ENCODE measurements at regions not wholly inside any gene's neighbourhood (a gene's known extent, or its start where the extent isn't known, plus 50 kb on each side); places are given as distances from the start of the nearest gene placed in this dataset.

- in situ Hi-C loops (cut with HindIII; ENCODE audit: low pct_ligation_motif_present, low pct_unique_long_range_greater_than_20kb, low sequenced_read_pairs) = no loop called here
These were observed 81.3 kb upstream of the TP53I11 start for GRCh38 chr11:45031912-45032519.

GRCh38 chr11:45035413-45035812 is 84.7 kb upstream of the TP53I11 start:
- in situ Hi-C loops (cut with HindIII; ENCODE audit: low pct_ligation_motif_present, low pct_unique_long_range_greater_than_20kb, low sequenced_read_pairs) = no loop called here
- no peak for DNase-seq

More at GRCh38 chr11:45031912-45032519, 81.3 kb upstream of the TP53I11 start:
- no peak for DNase-seq

- DNase-seq = no peak
- in situ Hi-C loops (cut with HindIII; ENCODE audit: low pct_ligation_motif_present, low pct_unique_long_range_greater_than_20kb, low sequenced_read_pairs) = no loop called here
These were observed 85.3 kb upstream of the TP53I11 start for GRCh38 chr11:45036010-45036409.

- in situ Hi-C loops (cut with HindIII; ENCODE audit: low pct_ligation_motif_present, low pct_unique_long_range_greater_than_20kb, low sequenced_read_pairs) = no loop called here
- no peak for DNase-seq
These were observed 86.0 kb upstream of the TP53I11 start for GRCh38 chr11:45036733-45037132.

- DNase-seq = no peak
- in situ Hi-C loops (cut with HindIII; ENCODE audit: low pct_ligation_motif_present, low pct_unique_long_range_greater_than_20kb, low sequenced_read_pairs) = no loop called here
These were observed 86.8 kb upstream of the TP53I11 start for GRCh38 chr11:45037434-45038005.

GRCh38 chr11:45038923-45039322 is 88.2 kb upstream of the TP53I11 start:
- no peak for DNase-seq
- in situ Hi-C loops (cut with HindIII; ENCODE audit: low pct_ligation_motif_present, low pct_unique_long_range_greater_than_20kb, low sequenced_read_pairs) = no loop called here

- no peak for DNase-seq
- in situ Hi-C loops (cut with HindIII; ENCODE audit: low pct_ligation_motif_present, low pct_unique_long_range_greater_than_20kb, low sequenced_read_pairs) = no loop called here
These were observed 90.9 kb upstream of the TP53I11 start for GRCh38 chr11:45041596-45041995.

- peak; percentile 19 for DNase-seq
- in situ Hi-C loops (cut with HindIII; ENCODE audit: low pct_ligation_motif_present, low pct_unique_long_range_greater_than_20kb, low sequenced_read_pairs) = no loop called here
These were observed 91.9 kb upstream of the TP53I11 start for GRCh38 chr11:45042560-45042959.

GRCh38 chr11:45043755-45044475 is 93.2 kb upstream of the TP53I11 start:
- DNase-seq = no peak
- in situ Hi-C loops (cut with HindIII; ENCODE audit: low pct_ligation_motif_present, low pct_unique_long_range_greater_than_20kb, low sequenced_read_pairs) = no loop called here

GRCh38 chr11:45045683-45046471 is 95.2 kb upstream of the TP53I11 start:
- peak; percentile 35 for DNase-seq

GRCh38 chr11:45048313-45048841 is 97.7 kb upstream of the TP53I11 start:
- in situ Hi-C loops (cut with HindIII; ENCODE audit: low pct_ligation_motif_present, low pct_unique_long_range_greater_than_20kb, low sequenced_read_pairs) = no loop called here
- DNase-seq = no peak

More at GRCh38 chr11:45045683-45046471, 95.2 kb upstream of the TP53I11 start:
- in situ Hi-C loops (cut with HindIII; ENCODE audit: low pct_ligation_motif_present, low pct_unique_long_range_greater_than_20kb, low sequenced_read_pairs) = no loop called here

- no peak for DNase-seq
- in situ Hi-C loops (cut with HindIII; ENCODE audit: low pct_ligation_motif_present, low pct_unique_long_range_greater_than_20kb, low sequenced_read_pairs) = no loop called here
These were observed 97.4 kb upstream of the PRDM11 start for GRCh38 chr11:45048870-45049691.

- in situ Hi-C loops (cut with HindIII; ENCODE audit: low pct_ligation_motif_present, low pct_unique_long_range_greater_than_20kb, low sequenced_read_pairs) = no loop called here
- no peak for DNase-seq
These were observed 96.3 kb upstream of the PRDM11 start for GRCh38 chr11:45050111-45050510.

GRCh38 chr11:45051621-45052020 is 94.8 kb upstream of the PRDM11 start:
- in situ Hi-C loops (cut with HindIII; ENCODE audit: low pct_ligation_motif_present, low pct_unique_long_range_greater_than_20kb, low sequenced_read_pairs) = no loop called here
- no peak for DNase-seq

- DNase-seq = no peak
- in situ Hi-C loops (cut with HindIII; ENCODE audit: low pct_ligation_motif_present, low pct_unique_long_range_greater_than_20kb, low sequenced_read_pairs) = no loop called here
These were observed 94.1 kb upstream of the PRDM11 start for GRCh38 chr11:45052361-45052760.

GRCh38 chr11:45053736-45054446 is 92.5 kb upstream of the PRDM11 start:
- no peak for DNase-seq
- in situ Hi-C loops (cut with HindIII; ENCODE audit: low pct_ligation_motif_present, low pct_unique_long_range_greater_than_20kb, low sequenced_read_pairs) = no loop called here

- in situ Hi-C loops (cut with HindIII; ENCODE audit: low pct_ligation_motif_present, low pct_unique_long_range_greater_than_20kb, low sequenced_read_pairs) = no loop called here
- no peak for DNase-seq
These were observed 91.5 kb upstream of the PRDM11 start for GRCh38 chr11:45054956-45055355.

- in situ Hi-C loops (cut with HindIII; ENCODE audit: low pct_ligation_motif_present, low pct_unique_long_range_greater_than_20kb, low sequenced_read_pairs) = no loop called here
These were observed 89.9 kb upstream of the PRDM11 start for GRCh38 chr11:45056529-45056928.

More at GRCh38 chr11:45056529-45056928, 89.9 kb upstream of the PRDM11 start:
- DNase-seq = no peak
